Tibial nerve (tissue), 4 donors: ENCODE measurements at regions not wholly inside any gene's neighbourhood (a gene's known extent, or its start where the extent isn't known, plus 50 kb on each side); places are given as distances from the start of the nearest gene placed in this dataset.

ENCODE experiments used
- CTCF ChIP-seq, 5 experiments: fragments of 200-600 bp in 3 of 5; fragments of 450-650 bp in 2 of 5; sonication (generic) in 3 of 5; IDR thresholded peaks; one replicate each; pipeline ENCODE4 v1.5.1; 2016 to 2019; ENCODE audit warnings: antibody characterized with exemption in 5 of 5, mild to moderate bottlenecking in 3 of 5, moderate library complexity in 2 of 5
- EP300 ChIP-seq, 2 donors: sonication (generic); formaldehyde crosslinking; IDR thresholded peaks; one replicate each; pipeline ENCODE4 v1.6.1; 2017; ENCODE audit warnings: antibody characterized with exemption in 2 of 2, mild to moderate bottlenecking in 1 of 2

- TF ChIP-seq CTCF (IDR thresholded peaks at IDR 0.05) (no peak), EP300 (IDR thresholded peaks at IDR 0.05) (no peak)
Observed at GRCh38 chr20:10761786-10762185, 88.0 kb upstream of the JAG1 start.
